Tongue (tissue), 2 donors: ENCODE measurements at regions not wholly inside any gene's neighbourhood (a gene's known extent, or its start where the extent isn't known, plus 50 kb on each side); places are given as distances from the start of the nearest gene placed in this dataset. TPM values are rescaled to one million over a fixed set of nuclear protein-coding genes. Genes with fewer than 3 reads are reported as not detected.
"Not testable (repeated sequence)": the region's sequence is repeated elsewhere in the genome, so short reads cannot be mapped to it uniquely, and the experiment has no call there.

Experiments used
- DNase-seq: peaks from one replicate; pipeline ENCODE4 v3.0.0-alpha.2; 2015
- small RNA-seq: library from RNA; depleted of rRNA; stranded (forward); fragments of <200 nt; gene quantifications from one replicate; pipeline ENCODE3, GENCODE V24; 2014; ENCODE audit warnings: low replicate concordance

- not testable (repeated sequence) for DNase-seq
Observed at GRCh38 chr2:132324005-132324404, 92.6 kb upstream of the GPR39 start.

- not testable (repeated sequence) for DNase-seq
Observed at GRCh38 chr2:132332345-132333033, 84.1 kb upstream of the GPR39 start.

GRCh38 chr2:132337135-132337534, 79.5 kb upstream of the GPR39 start:
- not testable (repeated sequence) for DNase-seq

GRCh38 chr2:132337844-132338243, 78.8 kb upstream of the GPR39 start:
- not testable (repeated sequence) for DNase-seq

GRCh38 chr2:132347041-132347780, 69.4 kb upstream of the GPR39 start:
- DNase-seq = peak; percentile 88

- peak; percentile 67 for DNase-seq
Observed at GRCh38 chr2:132349092-132349687, 67.4 kb upstream of the GPR39 start.

- not testable (repeated sequence) for DNase-seq
Observed at GRCh38 chr2:132351668-132352067, 64.9 kb upstream of the GPR39 start.

- peak; percentile 65 for DNase-seq
Observed at GRCh38 chr2:132352481-132353001, 64.1 kb upstream of the GPR39 start.

GRCh38 chr2:132353380-132353779, 63.2 kb upstream of the GPR39 start:
- peak; percentile 27 for DNase-seq

GRCh38 chr2:132360964-132361363, 55.6 kb upstream of the GPR39 start:
- not testable (repeated sequence) for DNase-seq

GRCh38 chr2:132361498-132361897, 55.1 kb upstream of the GPR39 start:
- not testable (repeated sequence) for DNase-seq

GRCh38 chr2:132363352-132363751, 53.3 kb upstream of the GPR39 start:
- DNase-seq = not testable (repeated sequence)

GRCh38 chr2:132365963-132366362, 50.6 kb upstream of the GPR39 start:
- not testable (repeated sequence) for DNase-seq

GRCh38 chr2:132366421-132367180, 50.0 kb upstream of the GPR39 start:
- no peak for DNase-seq

Small RNAs in the stretch of these regions (small RNA-seq; reads per million reads assigned to genes)
- gene MIR663B = not detected
- 0.05 reads per million for gene RNA5-8SP5
